MM.1S (cell line): ENCODE measurements at regions not wholly inside any gene's neighbourhood (a gene's known extent, or its start where the extent isn't known, plus 50 kb on each side); places are given as distances from the start of the nearest gene placed in this dataset.

Experiments
- DNase-seq: peaks from one replicate; pipeline ENCODE4 v3.0.0-alpha.2; 2015
- H2AFZ ChIP-seq: fragments of 300-600 bp; sonication (generic); 2 replicates; pipeline ENCODE4 v1.6.0; 2016; ENCODE audit warnings: antibody characterized with exemption, low read length
- H3F3A ChIP-seq: fragments of 300-600 bp; sonication (generic); 2 replicates; pipeline ENCODE4 v1.6.1; 2016; ENCODE audit warnings: mild to moderate bottlenecking, antibody characterized with exemption, low read length, moderate library complexity, mixed read lengths; ENCODE audit not compliant: insufficient read depth
- H3K27ac ChIP-seq: fragments of 300-600 bp; sonication (generic); 2 replicates; pipeline ENCODE4 v1.5.1; 2016; ENCODE audit warnings: mild to moderate bottlenecking, low read length
- H3K27me3 ChIP-seq: fragments of 300-600 bp; sonication (generic); replicated peaks from 2 replicates; pipeline ENCODE4 v1.6.0; 2016; ENCODE audit warnings: low read length; ENCODE audit not compliant: insufficient read depth
- H3K36me3 ChIP-seq: fragments of 300-600 bp; sonication (generic); replicated peaks from 2 replicates; pipeline ENCODE4 v1.6.1; 2016; ENCODE audit warnings: mild to moderate bottlenecking, low read length, mixed read lengths; ENCODE audit not compliant: insufficient read depth
- H3K4me1 ChIP-seq: fragments of 300-600 bp; sonication (generic); 2 replicates; pipeline ENCODE4 v1.6.1; 2016; ENCODE audit warnings: low read length, mixed read lengths
- H3K4me2 ChIP-seq: fragments of 300-600 bp; sonication (generic); 2 replicates; pipeline ENCODE4 v1.6.0; 2016; ENCODE audit warnings: low read depth, low read length
- H3K4me3 ChIP-seq: fragments of 300-600 bp; sonication (generic); 2 replicates; pipeline ENCODE4 v1.5.1; 2016; ENCODE audit warnings: low read length, mixed read lengths
- H3K79me2 ChIP-seq: fragments of 300-600 bp; sonication (generic); 2 replicates; pipeline ENCODE4 v1.6.1; 2016; ENCODE audit warnings: mixed run types, low read length, mixed read lengths
- H3K9ac ChIP-seq: fragments of 300-600 bp; sonication (generic); 2 replicates; pipeline ENCODE4 v1.6.1; 2016; ENCODE audit warnings: low read length, mixed read lengths
- H3K9me2 ChIP-seq: fragments of 300-600 bp; sonication (generic); replicated peaks from 2 replicates; pipeline ENCODE4 v1.6.1; 2016; ENCODE audit warnings: mild to moderate bottlenecking, low read length, mixed read lengths; ENCODE audit not compliant: insufficient read depth
- H3K9me3 ChIP-seq: fragments of 300-600 bp; sonication (generic); replicated peaks from 2 replicates; pipeline ENCODE4 v1.6.1; 2016; ENCODE audit warnings: mild to moderate bottlenecking, low read length, mixed read lengths; ENCODE audit not compliant: insufficient read depth
- H4K20me1 ChIP-seq: fragments of 300-600 bp; sonication (generic); 2 replicates; pipeline ENCODE4 v1.6.1; 2016; ENCODE audit warnings: mild to moderate bottlenecking, low read length, moderate library complexity, mixed read lengths; ENCODE audit not compliant: insufficient read depth
- EZH2 ChIP-seq: fragments of 300-600 bp; sonication (generic); optimal IDR thresholded peaks from 2 replicates; pipeline ENCODE3; 2017; ENCODE audit warnings: low read depth, mild to moderate bottlenecking, antibody characterized with exemption, low read length, mixed read lengths
- EZH2phosphoT487 ChIP-seq: fragments of 300-600 bp; sonication (generic); IDR thresholded peaks from 2 replicates; pipeline ENCODE4 v1.6.1; 2018; ENCODE audit warnings: antibody characterized with exemption, low read length
- TF ChIP-seq, protein P1 (sequence below): fragments of 300-600 bp; sonication (generic); IDR thresholded peaks from 2 replicates; pipeline ENCODE4 v1.5.1; 2016; ENCODE audit warnings: antibody characterized with exemption, low read length, mixed read lengths

DNA sequence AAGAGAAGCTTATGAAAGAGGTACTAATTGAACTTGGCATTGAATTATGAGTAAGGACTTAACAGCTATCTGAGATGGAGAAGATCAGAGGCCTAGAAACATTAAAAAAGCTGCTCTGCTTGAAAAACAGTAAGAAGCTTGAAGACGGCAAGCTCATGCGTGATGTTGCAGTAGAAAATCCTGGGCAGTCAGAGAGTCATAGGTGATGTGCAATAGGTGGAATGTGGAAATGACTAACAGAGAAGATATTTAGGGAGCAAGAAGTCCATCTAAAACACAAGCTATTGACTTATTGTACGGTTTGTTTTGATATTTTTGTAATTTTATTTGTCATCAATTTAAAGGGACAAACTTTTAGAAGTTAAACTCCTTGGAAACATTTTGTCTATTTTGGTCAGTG, 1101.4 kb downstream of the ROBO2 start:
- Histone ChIP-seq H3K9me3 (no peaks in the 10 kb centered on the region), H3F3A (no peaks in the 10 kb centered on the region), H4K20me1 (no peaks in the 10 kb centered on the region), H3K9me2 (no peaks in the 10 kb centered on the region), H3K4me3 (no peak overlapping the region), H3K4me2 (no peak overlapping the region), H3K79me2 (no peaks in the 10 kb centered on the region), H3K36me3 (no peaks in the 10 kb centered on the region), H3K27ac (no peak overlapping the region), H3K27me3 (no peaks in the 10 kb centered on the region), H2AFZ (no peak overlapping the region), H3K9ac (no peak overlapping the region), H3K4me1 (no peaks in the 10 kb centered on the region)
- TF ChIP-seq, protein P1, sequence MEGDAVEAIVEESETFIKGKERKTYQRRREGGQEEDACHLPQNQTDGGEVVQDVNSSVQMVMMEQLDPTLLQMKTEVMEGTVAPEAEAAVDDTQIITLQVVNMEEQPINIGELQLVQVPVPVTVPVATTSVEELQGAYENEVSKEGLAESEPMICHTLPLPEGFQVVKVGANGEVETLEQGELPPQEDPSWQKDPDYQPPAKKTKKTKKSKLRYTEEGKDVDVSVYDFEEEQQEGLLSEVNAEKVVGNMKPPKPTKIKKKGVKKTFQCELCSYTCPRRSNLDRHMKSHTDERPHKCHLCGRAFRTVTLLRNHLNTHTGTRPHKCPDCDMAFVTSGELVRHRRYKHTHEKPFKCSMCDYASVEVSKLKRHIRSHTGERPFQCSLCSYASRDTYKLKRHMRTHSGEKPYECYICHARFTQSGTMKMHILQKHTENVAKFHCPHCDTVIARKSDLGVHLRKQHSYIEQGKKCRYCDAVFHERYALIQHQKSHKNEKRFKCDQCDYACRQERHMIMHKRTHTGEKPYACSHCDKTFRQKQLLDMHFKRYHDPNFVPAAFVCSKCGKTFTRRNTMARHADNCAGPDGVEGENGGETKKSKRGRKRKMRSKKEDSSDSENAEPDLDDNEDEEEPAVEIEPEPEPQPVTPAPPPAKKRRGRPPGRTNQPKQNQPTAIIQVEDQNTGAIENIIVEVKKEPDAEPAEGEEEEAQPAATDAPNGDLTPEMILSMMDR, result no peak
- TF ChIP-seq EZH2phosphoT487, result no peak
- no peak for TF ChIP-seq EZH2
- no peak for DNase-seq

DNA sequence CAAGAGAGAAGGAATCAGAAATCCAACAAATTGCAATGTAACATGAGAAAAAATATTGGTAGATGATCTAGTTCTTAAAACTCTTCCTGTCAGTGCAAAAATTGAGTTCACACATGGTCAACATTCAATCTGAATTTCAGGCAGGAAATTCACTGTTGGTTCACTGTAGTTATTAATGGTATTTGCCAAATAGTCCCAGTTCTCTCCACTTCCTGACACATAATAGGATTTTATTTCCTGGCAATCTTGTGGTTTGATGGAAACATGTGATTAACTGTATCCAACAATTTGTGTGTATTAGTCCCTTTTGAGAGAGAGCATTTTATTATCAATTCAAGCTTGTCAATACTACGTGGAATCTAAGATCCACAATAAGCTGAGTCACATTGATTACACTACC, 1103.1 kb downstream of the ROBO2 start:
- no peak overlapping the region for H3K4me3 ChIP-seq
- no peaks in the 10 kb centered on the region for H3K27me3 ChIP-seq
- H3K27ac ChIP-seq, result no peak overlapping the region
- no peak overlapping the region for H2AFZ ChIP-seq
- no peaks in the 10 kb centered on the region for H3F3A ChIP-seq
- H4K20me1 ChIP-seq, result no peaks in the 10 kb centered on the region
- DNase-seq, result no peak
- H3K9me2 ChIP-seq, result no peaks in the 10 kb centered on the region
- H3K4me1 ChIP-seq, result no peaks in the 10 kb centered on the region
- no peak overlapping the region for H3K4me2 ChIP-seq
- H3K79me2 ChIP-seq, result no peaks in the 10 kb centered on the region
- TF ChIP-seq, protein P1, result no peak
- H3K9me3 ChIP-seq, result no peaks in the 10 kb centered on the region
- H3K9ac ChIP-seq, result no peak overlapping the region
- no peaks in the 10 kb centered on the region for H3K36me3 ChIP-seq

DNA sequence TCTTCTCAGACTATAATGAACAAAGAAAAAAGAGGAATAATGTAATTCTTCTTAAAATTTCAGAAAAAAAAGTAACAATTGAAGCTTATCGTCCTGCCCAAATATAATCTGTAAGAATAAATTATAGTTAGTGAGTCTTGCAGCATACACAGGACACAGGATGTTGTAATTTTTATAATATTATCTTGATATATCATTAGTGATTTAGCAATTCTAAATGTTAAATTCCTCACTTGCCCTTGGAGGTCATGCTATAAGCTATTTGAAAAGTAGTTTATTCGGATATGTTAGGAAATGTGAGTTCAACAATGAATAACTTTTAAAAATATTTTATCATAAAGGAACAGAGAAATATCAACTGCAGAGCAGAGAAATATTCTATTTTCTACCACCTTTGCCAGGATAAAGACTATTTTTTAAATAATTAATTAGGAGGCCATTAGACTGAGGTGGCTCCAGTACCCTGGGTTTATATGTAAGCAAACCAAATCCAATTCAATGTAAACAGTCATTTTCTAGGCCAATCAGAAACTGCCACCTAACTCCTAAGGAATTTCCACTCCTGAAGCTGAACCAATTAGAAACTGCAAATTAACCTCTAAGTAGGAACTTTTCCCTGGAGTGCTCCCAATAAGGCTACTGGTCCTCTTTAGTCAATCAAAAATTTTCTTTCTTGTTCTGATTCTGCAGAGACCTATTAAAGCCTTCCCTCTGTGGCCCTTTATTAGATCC, 1109.3 kb downstream of the ROBO2 start:
- no peaks in the 10 kb centered on the region for H3K79me2 ChIP-seq
- H3K36me3 ChIP-seq, result no peaks in the 10 kb centered on the region
- no peaks in the 10 kb centered on the region for H3K4me1 ChIP-seq
- H3K9me3 ChIP-seq, result no peaks in the 10 kb centered on the region
- H3K27me3 ChIP-seq, result no peaks in the 10 kb centered on the region
- H3K9me2 ChIP-seq, result no peaks in the 10 kb centered on the region
- H3F3A ChIP-seq, result no peaks in the 10 kb centered on the region
- no peak overlapping the region for H3K27ac ChIP-seq
- H4K20me1 ChIP-seq, result no peaks in the 10 kb centered on the region
- H2AFZ ChIP-seq, result no peak overlapping the region
- H3K4me2 ChIP-seq, result no peak overlapping the region
- no peak for DNase-seq
- TF ChIP-seq EZH2phosphoT487 (no peak), EZH2 (no peak)
- TF ChIP-seq, protein P1, result no peak
- no peak overlapping the region for H3K9ac ChIP-seq
- no peak overlapping the region for H3K4me3 ChIP-seq
